ENCODE measurements at regions not wholly inside any gene's neighbourhood (a gene's known extent, or its start where the extent isn't known, plus 50 kb on each side); places are given as distances from the start of the nearest gene placed in this dataset.

DNA sequence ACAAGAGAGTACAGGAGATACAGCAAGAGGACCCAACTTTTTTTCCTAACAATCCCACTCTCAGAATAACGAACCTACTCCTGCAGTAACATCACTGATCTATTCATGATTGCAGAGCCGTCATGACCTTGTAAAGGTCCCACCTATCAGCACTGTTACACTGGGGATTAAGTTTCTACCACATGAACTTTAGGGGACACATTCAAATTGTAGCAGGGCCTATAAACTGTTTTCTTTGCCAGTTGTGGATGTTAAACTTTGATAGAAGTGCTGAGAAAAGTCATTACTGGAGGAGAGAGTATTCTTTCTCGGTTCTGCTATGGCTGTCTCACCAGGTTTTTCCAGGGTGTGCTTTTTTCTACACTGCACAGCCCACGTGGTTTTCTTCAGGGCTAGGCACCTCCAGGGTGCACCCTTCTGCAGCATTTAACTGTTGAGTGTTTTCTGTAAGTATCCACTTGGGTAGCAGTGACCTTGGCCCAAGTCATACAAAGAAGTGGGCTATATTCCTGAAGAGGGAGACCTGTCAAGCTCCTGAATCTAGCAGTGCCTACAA is 131.6 kb upstream of the AHR start:
- Histone ChIP-seq H3K9me3 (ENCODE audit: control insufficient read depth in 2 of 2, low read length in 2 of 2) (no peaks in the 10 kb centered on the region), H3K36me3 (ENCODE audit: control insufficient read depth in 2 of 2, insufficient read depth in 2 of 2, low read length in 2 of 2) (no peaks in the 10 kb centered on the region), H3K4me1 (ENCODE audit: control insufficient read depth, insufficient read depth, low read length) (no peaks in the 10 kb centered on the region), H3K4me3 (ENCODE audit: low read length in 2 of 2) (no peak overlapping the region), H3K9ac (ENCODE audit: low read length in 2 of 2) (no peak overlapping the region), H3K27ac (ENCODE audit: low read length) (no peak overlapping the region), H3K27me3 (ENCODE audit: control insufficient read depth in 1 of 2, insufficient read depth in 2 of 2, low read length in 2 of 2) (no peaks in the 10 kb centered on the region)

DNA sequence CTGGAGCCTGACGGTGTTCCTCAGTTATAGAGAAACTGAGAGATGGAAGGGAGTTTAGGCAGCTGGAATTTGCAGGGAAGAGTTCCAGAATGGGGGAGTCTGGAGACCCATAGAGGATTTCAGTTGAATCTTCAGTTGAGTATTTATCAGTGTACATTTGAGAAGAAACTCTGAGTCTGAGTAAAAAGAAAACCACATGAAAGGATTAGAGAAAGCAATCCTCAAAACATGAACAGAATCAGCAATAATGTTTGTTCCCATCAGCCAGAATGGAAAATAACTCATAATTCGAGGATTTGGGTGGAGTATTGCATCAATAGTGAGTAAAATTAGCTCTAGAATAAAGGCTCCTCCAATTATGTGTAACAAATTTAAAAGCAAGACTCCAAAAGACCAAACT is 130.0 kb upstream of the AHR start:
- Histone ChIP-seq H3K36me3 (ENCODE audit: control insufficient read depth in 2 of 2, insufficient read depth in 2 of 2, low read length in 2 of 2) (no peaks in the 10 kb centered on the region), H3K4me1 (ENCODE audit: control insufficient read depth, insufficient read depth, low read length) (no peaks in the 10 kb centered on the region), H3K9ac (ENCODE audit: low read length in 2 of 2) (no peak overlapping the region), H3K4me3 (ENCODE audit: low read length in 2 of 2) (no peak overlapping the region), H3K9me3 (ENCODE audit: control insufficient read depth in 2 of 2, low read length in 2 of 2) (no peaks in the 10 kb centered on the region), H3K27ac (ENCODE audit: low read length) (no peak overlapping the region), H3K27me3 (ENCODE audit: control insufficient read depth in 1 of 2, insufficient read depth in 2 of 2, low read length in 2 of 2) (no peaks in the 10 kb centered on the region)

DNA sequence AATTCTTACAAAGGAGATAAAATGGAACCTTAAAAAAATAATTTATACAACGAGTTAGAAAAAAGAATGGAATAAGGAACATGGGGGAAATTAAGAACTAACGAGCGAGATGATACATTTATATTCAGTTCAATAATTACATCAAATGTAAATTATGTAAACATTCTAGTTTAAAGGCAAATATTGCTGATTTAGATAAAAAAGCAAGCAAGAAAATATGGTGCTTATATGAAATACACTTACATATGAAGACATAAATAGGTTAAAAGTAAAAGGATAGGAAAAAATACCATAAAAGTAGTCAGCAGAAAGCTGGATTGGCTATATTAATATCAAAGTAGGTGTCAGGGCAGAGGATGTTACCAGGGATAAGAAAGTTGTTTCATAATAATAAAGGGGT is 127.0 kb upstream of the AHR start:
- Histone ChIP-seq H3K27ac (ENCODE audit: low read length) (no peak overlapping the region), H3K36me3 (ENCODE audit: control insufficient read depth in 2 of 2, insufficient read depth in 2 of 2, low read length in 2 of 2) (no peaks in the 10 kb centered on the region), H3K27me3 (ENCODE audit: control insufficient read depth in 1 of 2, insufficient read depth in 2 of 2, low read length in 2 of 2) (no peaks in the 10 kb centered on the region), H3K4me3 (ENCODE audit: low read length in 2 of 2) (no peak overlapping the region), H3K4me1 (ENCODE audit: control insufficient read depth, insufficient read depth, low read length) (no peaks in the 10 kb centered on the region), H3K9me3 (ENCODE audit: control insufficient read depth in 2 of 2, low read length in 2 of 2) (peaks cover 0 to 2% of the 10 kb centered on the region in 2 donors), H3K9ac (ENCODE audit: low read length in 2 of 2) (no peak overlapping the region)

DNA sequence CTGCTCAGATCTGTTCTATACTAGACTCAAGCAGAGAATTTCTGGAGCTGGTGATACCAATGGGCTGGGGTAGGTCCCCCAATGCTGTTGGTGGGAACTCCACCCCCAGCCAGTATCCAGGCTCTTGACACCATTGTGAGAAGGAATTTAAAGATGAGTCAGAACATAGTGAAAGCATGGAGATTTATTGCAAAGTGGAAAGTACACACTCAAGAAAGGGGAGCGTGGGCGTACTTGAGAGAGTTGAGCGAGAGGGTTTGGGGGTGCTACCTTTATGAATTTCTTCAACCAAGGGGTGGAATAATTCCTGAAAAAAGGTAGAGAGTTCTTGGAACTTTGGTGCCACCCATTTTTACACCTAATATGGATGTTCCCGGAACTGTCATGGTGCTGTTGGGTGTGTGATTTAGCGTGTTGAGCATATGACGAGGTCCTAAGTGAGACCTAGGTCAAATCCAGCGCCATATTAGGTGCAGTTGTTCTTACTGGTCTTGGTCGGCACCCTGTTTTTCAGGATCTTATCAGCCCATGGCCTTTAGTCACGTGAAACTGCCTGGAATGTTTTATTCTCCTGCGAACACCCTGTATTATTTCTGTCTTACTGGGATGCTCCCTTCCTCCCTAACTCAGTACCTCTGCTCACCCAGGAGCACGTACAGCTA is 122.0 kb upstream of the AHR start:
- Histone ChIP-seq H3K4me1 (ENCODE audit: control insufficient read depth, insufficient read depth, low read length) (no peaks in the 10 kb centered on the region), H3K27ac (ENCODE audit: low read length) (no peak overlapping the region), H3K9me3 (ENCODE audit: control insufficient read depth in 2 of 2, low read length in 2 of 2) (peaks cover 0 to 3% of the 10 kb centered on the region in 2 donors), H3K36me3 (ENCODE audit: control insufficient read depth in 2 of 2, insufficient read depth in 2 of 2, low read length in 2 of 2) (no peaks in the 10 kb centered on the region), H3K4me3 (ENCODE audit: low read length in 2 of 2) (no peak overlapping the region), H3K9ac (ENCODE audit: low read length in 2 of 2) (no peak overlapping the region), H3K27me3 (ENCODE audit: control insufficient read depth in 1 of 2, insufficient read depth in 2 of 2, low read length in 2 of 2) (no peaks in the 10 kb centered on the region)

DNA sequence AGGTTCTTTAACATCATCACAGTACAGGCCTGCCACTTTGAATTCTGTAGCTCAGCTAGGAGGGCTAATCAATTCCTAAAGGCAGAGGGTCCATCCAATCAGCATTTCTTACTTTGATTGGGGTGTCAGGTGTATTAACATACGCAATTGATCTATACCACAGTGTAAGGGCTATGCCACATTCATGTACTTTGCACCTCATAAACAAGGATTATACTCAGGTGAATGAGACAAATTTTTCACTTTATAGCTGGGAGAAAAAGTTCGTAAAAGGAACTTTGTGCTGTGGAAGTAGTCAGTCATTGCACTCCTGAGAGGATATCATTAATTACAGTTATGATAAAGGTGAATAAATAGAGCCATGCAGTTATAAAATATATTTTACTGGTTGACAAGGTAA is 119.9 kb upstream of the AHR start:
- Histone ChIP-seq H3K36me3 (ENCODE audit: control insufficient read depth in 2 of 2, insufficient read depth in 2 of 2, low read length in 2 of 2) (no peaks in the 10 kb centered on the region), H3K27ac (ENCODE audit: low read length) (no peak overlapping the region), H3K4me1 (ENCODE audit: control insufficient read depth, insufficient read depth, low read length) (no peaks in the 10 kb centered on the region), H3K9me3 (ENCODE audit: control insufficient read depth in 2 of 2, low read length in 2 of 2) (peaks cover 0 to 3% of the 10 kb centered on the region in 2 donors), H3K9ac (ENCODE audit: low read length in 2 of 2) (no peak overlapping the region), H3K4me3 (ENCODE audit: low read length in 2 of 2) (no peak overlapping the region), H3K27me3 (ENCODE audit: control insufficient read depth in 1 of 2, insufficient read depth in 2 of 2, low read length in 2 of 2) (no peaks in the 10 kb centered on the region)

DNA sequence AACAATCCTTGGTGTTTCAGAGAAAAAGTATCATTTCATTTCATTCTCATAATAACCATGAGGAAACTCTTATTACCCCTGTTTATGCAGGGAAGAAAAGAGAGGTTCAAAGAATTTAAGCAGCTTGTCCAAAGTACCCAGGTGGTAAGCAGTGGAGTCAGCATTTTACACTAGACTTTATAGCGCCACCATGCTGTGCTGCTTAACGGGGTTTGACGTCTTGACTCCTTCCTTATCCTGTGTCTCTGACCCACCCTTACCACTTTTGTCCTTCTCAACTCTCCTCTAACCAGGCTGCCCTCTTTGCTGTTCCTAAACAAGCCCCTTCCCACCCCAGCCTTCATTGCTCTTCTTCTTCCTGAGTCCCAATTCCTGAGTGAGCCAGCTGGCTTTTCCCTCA is 117.0 kb upstream of the AHR start:
- Histone ChIP-seq H3K4me1 (ENCODE audit: control insufficient read depth, insufficient read depth, low read length) (no peaks in the 10 kb centered on the region), H3K27me3 (ENCODE audit: control insufficient read depth in 1 of 2, insufficient read depth in 2 of 2, low read length in 2 of 2) (no peaks in the 10 kb centered on the region), H3K4me3 (ENCODE audit: low read length in 2 of 2) (no peak overlapping the region), H3K9ac (ENCODE audit: low read length in 2 of 2) (no peak overlapping the region), H3K27ac (ENCODE audit: low read length) (no peak overlapping the region), H3K9me3 (ENCODE audit: control insufficient read depth in 2 of 2, low read length in 2 of 2) (no peaks in the 10 kb centered on the region), H3K36me3 (ENCODE audit: control insufficient read depth in 2 of 2, insufficient read depth in 2 of 2, low read length in 2 of 2) (no peaks in the 10 kb centered on the region)

DNA sequence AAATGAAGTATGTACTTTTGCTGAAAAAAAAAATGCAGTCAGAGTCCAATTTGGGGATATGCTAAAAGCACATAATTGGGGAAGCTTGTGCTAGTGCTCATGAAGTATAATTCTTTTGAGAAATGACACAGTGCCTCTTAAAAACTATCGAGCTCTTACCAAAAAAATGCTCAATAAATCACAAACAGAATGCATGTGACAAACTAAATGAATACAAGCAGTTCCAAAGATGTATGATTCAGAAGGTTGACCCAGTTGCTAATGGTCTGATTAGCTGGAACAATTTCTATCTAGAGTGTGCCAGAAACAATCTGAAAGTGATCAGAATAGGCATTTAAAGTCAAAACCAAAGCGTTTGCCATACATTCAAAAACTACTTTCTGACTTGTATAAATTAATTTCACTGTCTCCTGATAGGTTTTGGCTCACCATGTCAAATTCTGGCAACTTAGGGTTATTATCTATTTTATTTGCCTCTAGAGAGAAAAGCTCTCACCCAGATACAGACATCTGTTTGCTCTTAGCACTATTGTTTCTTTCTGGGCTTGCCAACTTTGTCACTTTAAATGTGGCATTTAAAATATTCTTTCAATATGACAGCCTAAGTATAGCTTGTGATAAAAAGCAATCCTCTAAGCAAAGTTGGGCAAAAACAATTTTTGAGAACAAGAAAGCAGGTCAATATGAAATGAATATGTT is 114.7 kb upstream of the AHR start:
- H3K9me3 ChIP-seq (ENCODE audit: control insufficient read depth in 2 of 2, low read length in 2 of 2) = no peaks in the 10 kb centered on the region
- no peaks in the 10 kb centered on the region for H3K36me3 ChIP-seq (ENCODE audit: control insufficient read depth in 2 of 2, insufficient read depth in 2 of 2, low read length in 2 of 2)
- H3K4me3 ChIP-seq (ENCODE audit: low read length in 2 of 2) = no peak overlapping the region
- H3K27ac ChIP-seq (ENCODE audit: low read length) = no peak overlapping the region
- H3K4me1 ChIP-seq (ENCODE audit: control insufficient read depth, insufficient read depth, low read length) = no peaks in the 10 kb centered on the region
- H3K9ac ChIP-seq (ENCODE audit: low read length in 2 of 2) = no peak overlapping the region
- H3K27me3 ChIP-seq (ENCODE audit: control insufficient read depth in 1 of 2, insufficient read depth in 2 of 2, low read length in 2 of 2) = no peaks in the 10 kb centered on the region

DNA sequence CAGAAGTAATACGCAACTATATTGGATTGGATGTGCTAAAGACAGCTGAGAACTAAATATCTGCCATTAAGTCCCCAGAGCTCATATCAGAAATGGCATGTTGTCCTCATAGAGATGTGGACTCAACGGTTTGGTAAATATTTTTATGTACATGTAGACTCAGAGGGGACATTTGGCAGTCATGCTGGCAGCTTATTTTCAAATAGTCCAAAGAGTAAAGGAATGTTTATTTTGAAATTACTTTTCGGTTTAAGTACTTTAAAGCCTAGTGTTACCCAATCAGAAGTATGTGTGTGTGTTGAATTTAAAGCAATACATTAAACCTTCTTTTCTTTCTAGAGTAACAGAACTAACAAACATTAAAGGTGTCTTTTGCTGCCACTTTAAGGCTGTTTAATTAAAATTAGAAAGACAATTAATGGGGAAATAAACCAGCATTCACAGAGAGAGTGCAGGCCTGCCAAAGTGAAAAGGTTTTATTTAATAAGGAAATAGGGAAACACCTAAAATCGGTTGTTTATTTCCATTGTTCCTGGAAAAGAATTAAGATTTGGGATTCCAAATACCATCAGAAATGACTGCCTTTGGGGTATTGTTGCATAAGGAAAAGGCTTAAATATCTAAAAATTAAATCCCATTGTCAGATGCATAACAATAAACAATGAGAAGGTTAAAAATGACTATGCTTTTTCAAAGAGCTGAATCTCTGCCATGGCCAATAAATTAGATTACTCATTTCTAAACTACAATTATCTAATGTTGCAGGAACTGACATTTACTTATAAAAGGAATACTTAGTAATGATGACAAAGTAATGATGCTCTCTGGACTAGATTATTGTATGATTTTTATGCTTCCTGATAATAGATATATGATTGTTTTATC is 113.4 kb upstream of the AHR start:
- H3K9me3 ChIP-seq (ENCODE audit: control insufficient read depth in 2 of 2, low read length in 2 of 2) = no peaks in the 10 kb centered on the region
- H3K4me1 ChIP-seq (ENCODE audit: control insufficient read depth, insufficient read depth, low read length) = no peaks in the 10 kb centered on the region
- no peak overlapping the region for H3K27ac ChIP-seq (ENCODE audit: low read length)
- no peak overlapping the region for H3K4me3 ChIP-seq (ENCODE audit: low read length in 2 of 2)
- no peak overlapping the region for H3K9ac ChIP-seq (ENCODE audit: low read length in 2 of 2)
- H3K36me3 ChIP-seq (ENCODE audit: control insufficient read depth in 2 of 2, insufficient read depth in 2 of 2, low read length in 2 of 2) = no peaks in the 10 kb centered on the region
- no peaks in the 10 kb centered on the region for H3K27me3 ChIP-seq (ENCODE audit: control insufficient read depth in 1 of 2, insufficient read depth in 2 of 2, low read length in 2 of 2)

DNA sequence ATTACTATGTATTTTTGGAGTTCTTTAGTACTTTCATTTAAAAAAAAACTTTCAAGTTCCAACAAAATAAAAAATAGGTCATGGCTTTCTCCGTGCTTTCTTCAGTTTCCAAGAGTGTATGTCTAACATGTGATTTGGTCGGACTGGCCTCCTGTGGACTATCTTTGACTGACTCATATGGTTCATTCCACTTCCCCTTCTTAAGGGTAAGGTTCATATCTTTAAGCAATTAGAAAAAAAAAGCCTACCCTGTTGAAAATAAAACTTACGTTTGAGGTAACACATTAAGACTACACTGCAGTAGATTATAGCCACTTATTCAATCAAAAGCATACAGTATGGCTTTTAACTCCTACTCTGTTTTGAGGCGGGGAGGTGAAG is 112.8 kb upstream of the AHR start:
- Histone ChIP-seq H3K9me3 (ENCODE audit: control insufficient read depth in 2 of 2, low read length in 2 of 2) (no peaks in the 10 kb centered on the region), H3K36me3 (ENCODE audit: control insufficient read depth in 2 of 2, insufficient read depth in 2 of 2, low read length in 2 of 2) (no peaks in the 10 kb centered on the region), H3K4me1 (ENCODE audit: control insufficient read depth, insufficient read depth, low read length) (no peaks in the 10 kb centered on the region), H3K9ac (ENCODE audit: low read length in 2 of 2) (no peak overlapping the region), H3K27ac (ENCODE audit: low read length) (no peak overlapping the region), H3K4me3 (ENCODE audit: low read length in 2 of 2) (no peak overlapping the region), H3K27me3 (ENCODE audit: control insufficient read depth in 1 of 2, insufficient read depth in 2 of 2, low read length in 2 of 2) (no peaks in the 10 kb centered on the region)

DNA sequence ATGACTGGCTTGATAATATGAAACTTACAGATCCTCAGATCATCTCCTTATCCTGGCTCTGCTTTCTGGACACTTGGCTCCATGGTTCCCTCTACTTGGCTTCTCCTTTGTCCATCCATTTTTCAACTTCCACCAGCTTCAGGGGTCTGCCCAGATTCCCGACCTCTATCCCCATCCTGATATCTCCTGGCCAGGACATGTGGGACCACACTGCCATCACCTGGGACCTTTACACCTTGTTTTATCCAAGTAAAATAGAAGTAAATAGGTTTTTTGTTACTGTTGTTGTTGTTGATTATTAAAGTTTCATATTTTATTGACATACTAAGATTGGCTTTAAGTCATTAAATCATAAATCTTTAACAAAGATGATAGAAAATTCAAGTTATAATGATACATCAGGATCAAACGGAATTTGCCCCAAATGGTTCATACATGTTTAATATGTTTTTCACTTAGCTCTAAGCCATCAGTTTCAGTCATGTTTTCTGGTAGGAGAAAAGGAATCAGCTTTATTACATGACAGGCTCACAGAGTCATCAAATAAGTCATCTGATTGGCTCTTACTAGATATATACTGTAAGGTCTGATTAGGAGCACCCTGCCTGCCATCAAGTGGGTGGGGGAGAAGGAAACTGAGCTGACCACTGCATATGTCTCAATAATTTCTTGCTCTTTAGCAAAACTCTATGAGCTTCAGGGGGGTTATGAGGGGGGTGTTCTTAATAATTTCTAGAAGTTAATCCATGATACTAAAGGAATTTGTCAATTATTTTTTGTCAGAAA is 111.5 kb upstream of the AHR start:
- no peaks in the 10 kb centered on the region for H3K4me1 ChIP-seq (ENCODE audit: control insufficient read depth, insufficient read depth, low read length)
- no peak overlapping the region for H3K9ac ChIP-seq (ENCODE audit: low read length in 2 of 2)

More for the DNA sequence above, 111.5 kb upstream of the AHR start:
- Histone ChIP-seq H3K4me3 (ENCODE audit: low read length in 2 of 2) (no peak overlapping the region), H3K9me3 (ENCODE audit: control insufficient read depth in 2 of 2, low read length in 2 of 2) (no peaks in the 10 kb centered on the region), H3K27ac (ENCODE audit: low read length) (no peak overlapping the region), H3K36me3 (ENCODE audit: control insufficient read depth in 2 of 2, insufficient read depth in 2 of 2, low read length in 2 of 2) (no peaks in the 10 kb centered on the region), H3K27me3 (ENCODE audit: control insufficient read depth in 1 of 2, insufficient read depth in 2 of 2, low read length in 2 of 2) (no peaks in the 10 kb centered on the region)
